A549 (cell line): ENCODE measurements at regions not wholly inside any gene's neighbourhood (a gene's known extent, or its start where the extent isn't known, plus 50 kb on each side); places are given as distances from the start of the nearest gene placed in this dataset.

Source experiments
- ATAC-seq, 2 experiments: fragments of 200-7000 bp in 1 of 2; fragments of >200 bp in 1 of 2; cut with Nextera tagmentation in 1 of 2; cut with Tn5 transposase in 1 of 2; 3 replicates each; pipeline versions ENCODE4 v1.8.0 to v1.9.1; 2018 to 2020; ENCODE audit warnings: mild to moderate bottlenecking in 1 of 2, moderate library complexity in 1 of 2
- CTCF ChIA-PET: fragments of 300-600 bp; sonication (Branson Sonifier 250); formaldehyde crosslinking; extraction: SDS; loops from one replicate; lab custom pipeline; 2021; ENCODE audit warnings: antibody characterized with exemption, inconsistent platforms; lab: Yijun Ruan, JAX
- POLR2A ChIA-PET: fragments of 350-600 bp; formaldehyde crosslinking; extraction: SDS; loops from one replicate; lab custom pipeline; 2021; ENCODE audit warnings: antibody characterized with exemption, inconsistent platforms; lab: Yijun Ruan, JAX
- DNase-seq, 2 experiments: peaks; one replicate each; pipeline versions ENCODE4 v3.0.0 to v3.0.0-alpha.2; 2011 to 2016; ENCODE audit warnings: low read depth in 1 of 2, low spot score in 1 of 2
- FAIRE-seq: peaks from 2 replicates; lab custom pipeline; 2011; peaks lifted over from hg19 to GRCh38; lab: Jason Lieb, UNC
- H3K27ac ChIP-seq, 2 experiments: fragments of >200 bp; sonication (Bioruptor Twin); formaldehyde crosslinking; 3 replicates each; pipeline ENCODE4 v1.5.1; 2016 to 2017
- H3K4me1 ChIP-seq: fragments of >200 bp; sonication (Bioruptor Twin); formaldehyde crosslinking; 3 replicates; pipeline ENCODE4 v1.6.1; 2016
- H3K4me2 ChIP-seq: fragments of >200 bp; sonication (Bioruptor Twin); formaldehyde crosslinking; 3 replicates; pipeline ENCODE4 v1.6.1; 2016
- H3K4me3 ChIP-seq: fragments of >200 bp; sonication (Bioruptor Twin); formaldehyde crosslinking; 3 replicates; pipeline ENCODE4 v1.5.1; 2016
- H3K9me3 ChIP-seq: fragments of >200 bp; sonication (Bioruptor Twin); formaldehyde crosslinking; 3 replicates; pipeline ENCODE4 v1.6.1; 2016
- ATOH8 ChIP-seq: fragments of 250-450 bp; sonication (Bioruptor Pico); IDR thresholded peaks from 2 replicates; pipeline ENCODE4 v1.5.0; 2020; ENCODE audit warnings: low read depth, mild to moderate bottlenecking, moderate library complexity
- BHLHE40 ChIP-seq: IDR thresholded peaks from 2 replicates; pipeline ENCODE4 v1.6.1; 2012; ENCODE audit warnings: low read depth, low read length, inconsistent platforms
- CEBPB ChIP-seq, 2 experiments: fragments of >200 bp in 1 of 2; sonication (Bioruptor Twin) in 1 of 2; formaldehyde crosslinking in 1 of 2; IDR thresholded peaks; 2 replicates each; pipeline ENCODE4 v1.6.1; 2012 to 2016
- CHD2 ChIP-seq: fragments of 150-350 bp; IDR thresholded peaks from 2 replicates; pipeline ENCODE4 v1.6.1; 2014; ENCODE audit warnings: low read length; ENCODE audit not compliant: partially characterized antibody
- CHD4 ChIP-seq: fragments of 200-600 bp; sonication (generic); IDR thresholded peaks from 2 replicates; pipeline ENCODE4 v1.6.1; 2016; ENCODE audit warnings: antibody characterized with exemption, mild to moderate bottlenecking, borderline replicate concordance
- EHF ChIP-seq: fragments of 250-450 bp; sonication (Bioruptor Pico); IDR thresholded peaks from 2 replicates; pipeline ENCODE4 v1.5.0; 2020; ENCODE audit warnings: mild to moderate bottlenecking
- EHMT2 ChIP-seq: fragments of 200-600 bp; sonication (generic); IDR thresholded peaks from 2 replicates; pipeline ENCODE4 v1.6.1; 2016; ENCODE audit warnings: antibody characterized with exemption, low read depth, mild to moderate bottlenecking, moderate library complexity
- EP300 ChIP-seq, 2 experiments: fragments of >200 bp; sonication (Bioruptor Twin); formaldehyde crosslinking; IDR thresholded peaks; 2 replicates in 1 of 2; 3 replicates in 1 of 2; pipeline ENCODE4 v1.6.1; 2016 to 2017
- FOSL2 ChIP-seq, 2 experiments: fragments of 450-650 bp in 1 of 2; fragments of >200 bp in 1 of 2; sonication (Bioruptor Twin) in 1 of 2; formaldehyde crosslinking; IDR thresholded peaks; 2 replicates each; pipeline versions ENCODE4 v1.5.0 to v1.6.1; 2016 to 2020; ENCODE audit warnings: mild to moderate bottlenecking in 1 of 2, moderate library complexity in 1 of 2
- GATA3 ChIP-seq: IDR thresholded peaks from 2 replicates; pipeline ENCODE4 v1.6.1; 2012; ENCODE audit warnings: borderline replicate concordance
- HEYL ChIP-seq: fragments of 250-450 bp; sonication (Bioruptor Pico); IDR thresholded peaks from 2 replicates; pipeline ENCODE4 v1.8.0; 2021; ENCODE audit warnings: mild to moderate bottlenecking, moderate library complexity
- HOXA7 ChIP-seq: fragments of 250-450 bp; sonication (Bioruptor Pico); IDR thresholded peaks from 2 replicates; pipeline ENCODE4 v1.5.0; 2020; ENCODE audit warnings: mild to moderate bottlenecking, moderate library complexity
- JUN ChIP-seq, 2 experiments: fragments of >200 bp; sonication (Bioruptor Twin); formaldehyde crosslinking; IDR thresholded peaks; 2 replicates in 1 of 2; 3 replicates in 1 of 2; pipeline ENCODE4 v1.6.1; 2016 to 2017
- JUNB ChIP-seq: fragments of >200 bp; sonication (Bioruptor Twin); formaldehyde crosslinking; IDR thresholded peaks from 2 replicates; pipeline ENCODE4 v1.6.1; 2016
- MAX ChIP-seq: IDR thresholded peaks from 2 replicates; pipeline ENCODE4 v1.6.1; 2012
- NR3C1 ChIP-seq: fragments of >200 bp; sonication (Bioruptor Twin); formaldehyde crosslinking; IDR thresholded peaks from 3 replicates; pipeline ENCODE4 v1.6.1; 2017
- PBX3 ChIP-seq: IDR thresholded peaks from 2 replicates; pipeline ENCODE4 v1.6.1; 2012
- PHF8 ChIP-seq: fragments of 200-600 bp; sonication (generic); IDR thresholded peaks from 2 replicates; pipeline ENCODE4 v1.6.1; 2016; ENCODE audit warnings: low read depth, mild to moderate bottlenecking, antibody characterized with exemption, moderate library complexity, borderline replicate concordance
- POLR2A ChIP-seq: IDR thresholded peaks from 2 replicates; pipeline ENCODE4 v1.6.1; 2012; ENCODE audit warnings: mild to moderate bottlenecking, low read length
- POLR2AphosphoS2 ChIP-seq: conservative IDR thresholded peaks from 2 replicates; pipeline ENCODE4 v1.6.1; 2012; ENCODE audit warnings: low read length, improper control_type of control experiment, inconsistent platforms
- RAD21 ChIP-seq, 2 experiments: fragments of >200 bp in 1 of 2; sonication (Bioruptor Twin) in 1 of 2; formaldehyde crosslinking in 1 of 2; IDR thresholded peaks in 1 of 2; conservative IDR thresholded peaks in 1 of 2; 2 replicates in 1 of 2; 3 replicates in 1 of 2; pipeline ENCODE4 v1.6.1; 2012 to 2018; ENCODE audit warnings: inconsistent platforms in 1 of 2
- RARB ChIP-seq: fragments of 250-450 bp; sonication (Bioruptor Pico); IDR thresholded peaks from 2 replicates; pipeline ENCODE4 v1.8.0; 2021; ENCODE audit warnings: mild to moderate bottlenecking, moderate library complexity
- RCOR1 ChIP-seq: fragments of 150-350 bp; IDR thresholded peaks from 2 replicates; pipeline ENCODE4 v1.6.1; 2014; ENCODE audit warnings: antibody characterized with exemption, low read length, low read depth
- REST ChIP-seq: fragments of 200-600 bp; sonication (generic); IDR thresholded peaks from 2 replicates; pipeline ENCODE4 v1.6.1; 2016; ENCODE audit warnings: antibody characterized with exemption, mild to moderate bottlenecking, moderate library complexity
- RNF2 ChIP-seq: fragments of 200-600 bp; sonication (generic); IDR thresholded peaks from 2 replicates; pipeline ENCODE4 v1.6.1; 2016; ENCODE audit warnings: low read depth, mild to moderate bottlenecking, antibody characterized with exemption, moderate library complexity, borderline replicate concordance
- TFCP2L1 ChIP-seq: fragments of 250-450 bp; sonication (Bioruptor Pico); IDR thresholded peaks from 2 replicates; pipeline ENCODE4 v1.5.0; 2021; ENCODE audit warnings: mild to moderate bottlenecking
- WGBS: methylation state at CpG from one replicate; pipeline ENCODE4 v1.1.6; 2017; ENCODE audit errors: missing lambda C conversion rate; 5-methylcytosine and 5-hydroxymethylcytosine counted together
- TF ChIP-seq, protein P1 (sequence below): fragments of >200 bp; sonication (Bioruptor Twin); formaldehyde crosslinking; IDR thresholded peaks from 2 replicates; pipeline ENCODE4 v1.6.1; 2016
- TF ChIP-seq, protein P2 (sequence below): fragments of >200 bp; sonication (Bioruptor Twin); formaldehyde crosslinking; IDR thresholded peaks from 3 replicates; pipeline ENCODE4 v1.6.1; 2016
- TF ChIP-seq, protein P3 (sequence below): fragments of 450-650 bp; IDR thresholded peaks from 2 replicates; pipeline ENCODE4 v1.6.1; 2014; ENCODE audit warnings: antibody characterized with exemption

- WGBS = 9% methylated on average over 1 of the region's 1 CpG
- H3K4me1 ChIP-seq = peaks cover 38% of the 10 kb centered on the region
- ChIA-PET CTCF (interaction anchor here (0.6 to 7.4 kb wide), 5 partner anchors 11 to 115 kb away, joined by 3 to 47 read pairs (median 4); partner anchors contain the start of gene PICALM), POLR2A (interaction anchor here (0.9 to 2.0 kb wide), 4 partner anchors 13 to 92 kb away, joined by 3 to 21 read pairs (median 4); partner anchors contain the start of genes EED and PICALM)
- DNase-seq (peak in 1 of 2 experiments; percentile 69), FAIRE-seq (no peak), ATAC-seq (peak; percentile 78 to 80)
- peak overlapping the region; percentile 61 to 75 for H3K27ac ChIP-seq
- no peaks in the 10 kb centered on the region for H3K9me3 ChIP-seq
- peak overlapping the region; percentile 33 for H3K4me2 ChIP-seq
- no peak overlapping the region for H3K4me3 ChIP-seq
- TF ChIP-seq CHD2 = no peak
- TF ChIP-seq MAX = 0 out of 2 replicates have a peak, but pooled peaks have one; percentile 43
- TF ChIP-seq BHLHE40 = no peak
- TF ChIP-seq, protein P1, sequence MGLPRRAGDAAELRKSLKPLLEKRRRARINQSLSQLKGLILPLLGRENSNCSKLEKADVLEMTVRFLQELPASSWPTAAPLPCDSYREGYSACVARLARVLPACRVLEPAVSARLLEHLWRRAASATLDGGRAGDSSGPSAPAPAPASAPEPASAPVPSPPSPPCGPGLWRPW = no peak
- TF ChIP-seq, protein P2, sequence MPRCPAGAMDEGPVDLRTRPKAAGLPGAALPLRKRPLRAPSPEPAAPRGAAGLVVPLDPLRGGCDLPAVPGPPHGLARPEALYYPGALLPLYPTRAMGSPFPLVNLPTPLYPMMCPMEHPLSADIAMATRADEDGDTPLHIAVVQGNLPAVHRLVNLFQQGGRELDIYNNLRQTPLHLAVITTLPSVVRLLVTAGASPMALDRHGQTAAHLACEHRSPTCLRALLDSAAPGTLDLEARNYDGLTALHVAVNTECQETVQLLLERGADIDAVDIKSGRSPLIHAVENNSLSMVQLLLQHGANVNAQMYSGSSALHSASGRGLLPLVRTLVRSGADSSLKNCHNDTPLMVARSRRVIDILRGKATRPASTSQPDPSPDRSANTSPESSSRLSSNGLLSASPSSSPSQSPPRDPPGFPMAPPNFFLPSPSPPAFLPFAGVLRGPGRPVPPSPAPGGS = no peak
- TF ChIP-seq PHF8 = no peak
- no peak for TF ChIP-seq POLR2A
- TF ChIP-seq TFCP2L1 (CRISPR knock-in tag) = no peak
- TF ChIP-seq EHMT2 = no peak
- TF ChIP-seq, protein P3, sequence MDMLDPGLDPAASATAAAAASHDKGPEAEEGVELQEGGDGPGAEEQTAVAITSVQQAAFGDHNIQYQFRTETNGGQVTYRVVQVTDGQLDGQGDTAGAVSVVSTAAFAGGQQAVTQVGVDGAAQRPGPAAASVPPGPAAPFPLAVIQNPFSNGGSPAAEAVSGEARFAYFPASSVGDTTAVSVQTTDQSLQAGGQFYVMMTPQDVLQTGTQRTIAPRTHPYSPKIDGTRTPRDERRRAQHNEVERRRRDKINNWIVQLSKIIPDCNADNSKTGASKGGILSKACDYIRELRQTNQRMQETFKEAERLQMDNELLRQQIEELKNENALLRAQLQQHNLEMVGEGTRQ = peak; percentile 51; the same call in 1 of the 2 replicates
- no peak for TF ChIP-seq ATOH8
- TF ChIP-seq HEYL = no peak
- TF ChIP-seq EP300 (IDR thresholded peaks at IDR 0.05) = peak in 1 of 2 experiments; percentile 9; a peak in 1 of 5 replicates
- TF ChIP-seq POLR2AphosphoS2 = no peak
- no peak for TF ChIP-seq REST
- TF ChIP-seq EHF (CRISPR knock-in tag) = no peak
- TF ChIP-seq RNF2 = no peak
- peak; percentile 95 for TF ChIP-seq GATA3
- TF ChIP-seq HOXA7 = no peak
- peak in 1 of 2 experiments; percentile 49; a peak in 1 of 5 replicates for TF ChIP-seq JUN (IDR thresholded peaks at IDR 0.05)
- peak; percentile 51; the same call in 1 of the 2 replicates for TF ChIP-seq JUNB
- no peak for TF ChIP-seq RCOR1
- no peak for TF ChIP-seq NR3C1
- TF ChIP-seq PBX3 = no peak
- TF ChIP-seq FOSL2 (IDR thresholded peaks at IDR 0.05) = 0 out of 2 replicates have a peak, but pooled peaks have one; percentile 17
- peak; percentile 63 for TF ChIP-seq FOSL2 (CRISPR knock-in tag; IDR thresholded peaks at IDR 0.05)
- 0 out of 4 replicates have a peak, but pooled peaks of 1 of the 2 experiments have one; percentile 12 for TF ChIP-seq CEBPB (IDR thresholded peaks at IDR 0.05)
- no peak for TF ChIP-seq RARB (CRISPR knock-in tag)
- no peak; a peak in 1 of 5 replicates for TF ChIP-seq RAD21 (conservative IDR thresholded peaks at IDR 0.05 in 1 of 2, IDR thresholded peaks at IDR 0.05 in 1 of 2)
- peak; percentile 46; the same call in 1 of the 2 replicates for TF ChIP-seq CHD4
Observed at GRCh38 chr11:86160541-86161149, 83.9 kb upstream of the EED start.
